DOHH2 (cell line): ENCODE measurements at regions not wholly inside any gene's neighbourhood (a gene's known extent, or its start where the extent isn't known, plus 50 kb on each side); places are given as distances from the start of the nearest gene placed in this dataset.
"Not testable (repeated sequence)": the region's sequence is repeated elsewhere in the genome, so short reads cannot be mapped to it uniquely, and the experiment has no call there.

Experiments used
- H3F3A ChIP-seq: fragments of 200-600 bp; sonication (generic), shearing (Covaris generic); 2 replicates; pipeline ENCODE4 v1.6.0; 2016; ENCODE audit warnings: antibody characterized with exemption, mild to moderate bottlenecking; ENCODE audit not compliant: control insufficient read depth, insufficient read depth
- H3K27ac ChIP-seq: fragments of 200-600 bp; sonication (generic); 2 replicates; pipeline ENCODE4 v1.5.1; 2014; ENCODE audit warnings: low read depth, mild to moderate bottlenecking, low read length, moderate library complexity
- H3K27me3 ChIP-seq: fragments of 200-600 bp; sonication (generic); 2 replicates; pipeline ENCODE4 v1.6.1; 2014; ENCODE audit warnings: mild to moderate bottlenecking, low read length, mixed read lengths; ENCODE audit not compliant: control insufficient read depth
- H3K36me3 ChIP-seq: fragments of 200-600 bp; sonication (generic); 2 replicates; pipeline ENCODE4 v1.6.1; 2014; ENCODE audit warnings: mild to moderate bottlenecking, low read length, moderate library complexity, mixed read lengths; ENCODE audit not compliant: control insufficient read depth
- H3K4me1 ChIP-seq: fragments of 200-600 bp; sonication (generic); 2 replicates; pipeline ENCODE4 v1.6.1; 2014; ENCODE audit warnings: mild to moderate bottlenecking, low read length, mixed read lengths; ENCODE audit not compliant: control insufficient read depth
- H3K4me2 ChIP-seq: fragments of 200-600 bp; sonication (generic); 2 replicates; pipeline ENCODE4 v1.6.0; 2014; ENCODE audit warnings: mild to moderate bottlenecking, low read length, moderate library complexity
- H3K4me3 ChIP-seq: fragments of 200-600 bp; sonication (generic); 2 replicates; pipeline ENCODE4 v1.5.1; 2014; ENCODE audit warnings: mild to moderate bottlenecking, low read length, mixed read lengths
- H3K79me2 ChIP-seq: fragments of 200-600 bp; sonication (generic); 2 replicates; pipeline ENCODE4 v1.6.1; 2014; ENCODE audit warnings: mild to moderate bottlenecking, low read length, mixed read lengths; ENCODE audit not compliant: control insufficient read depth
- H3K9me2 ChIP-seq: fragments of 200-600 bp; sonication (generic); replicated peaks from 2 replicates; pipeline ENCODE4 v1.6.1; 2014; ENCODE audit warnings: mild to moderate bottlenecking, low read length, mixed read lengths; ENCODE audit not compliant: control insufficient read depth
- H3K9me3 ChIP-seq: fragments of 200-600 bp; sonication (generic); 2 replicates; pipeline ENCODE4 v1.6.1; 2014; ENCODE audit warnings: antibody characterized with exemption, low read length, mixed read lengths; ENCODE audit not compliant: control insufficient read depth, insufficient read depth
- H4K20me1 ChIP-seq: fragments of 200-600 bp; sonication (generic); 2 replicates; pipeline ENCODE4 v1.6.0; 2014; ENCODE audit warnings: low read depth, mild to moderate bottlenecking, antibody characterized with exemption, low read length, moderate library complexity; ENCODE audit not compliant: control insufficient read depth, insufficient read depth
- CTCF ChIP-seq: fragments of 200-600 bp; sonication (generic); IDR thresholded peaks from one replicate; pipeline ENCODE4 v1.5.1; 2014; ENCODE audit warnings: antibody characterized with exemption, mild to moderate bottlenecking, low read depth, low read length; ENCODE audit not compliant: poor library complexity, severe bottlenecking
- EZH2phosphoT487 ChIP-seq: fragments of 200-600 bp; sonication (generic); IDR thresholded peaks from 2 replicates; pipeline ENCODE4 v1.6.1; 2017; ENCODE audit warnings: borderline replicate concordance, mild to moderate bottlenecking, antibody characterized with exemption, low read length, moderate library complexity, mixed read lengths

GRCh38 chr4:179671609-179672008, 2229.4 kb upstream of the AGA start:
- no peak overlapping the region for H3K4me2 ChIP-seq
- TF ChIP-seq CTCF (no peak), EZH2phosphoT487 (no peak)
- no peaks in the 10 kb centered on the region for H3K9me2 ChIP-seq
- no peaks in the 10 kb centered on the region for H3K79me2 ChIP-seq
- no peak overlapping the region for H3K27ac ChIP-seq
- no peaks in the 10 kb centered on the region for H3F3A ChIP-seq
- H3K36me3 ChIP-seq = no peaks in the 10 kb centered on the region
- no peaks in the 10 kb centered on the region for H3K9me3 ChIP-seq
- no peaks in the 10 kb centered on the region for H4K20me1 ChIP-seq
- no peaks in the 10 kb centered on the region for H3K27me3 ChIP-seq
- H3K4me3 ChIP-seq = no peak overlapping the region
- no peaks in the 10 kb centered on the region for H3K4me1 ChIP-seq

DNA sequence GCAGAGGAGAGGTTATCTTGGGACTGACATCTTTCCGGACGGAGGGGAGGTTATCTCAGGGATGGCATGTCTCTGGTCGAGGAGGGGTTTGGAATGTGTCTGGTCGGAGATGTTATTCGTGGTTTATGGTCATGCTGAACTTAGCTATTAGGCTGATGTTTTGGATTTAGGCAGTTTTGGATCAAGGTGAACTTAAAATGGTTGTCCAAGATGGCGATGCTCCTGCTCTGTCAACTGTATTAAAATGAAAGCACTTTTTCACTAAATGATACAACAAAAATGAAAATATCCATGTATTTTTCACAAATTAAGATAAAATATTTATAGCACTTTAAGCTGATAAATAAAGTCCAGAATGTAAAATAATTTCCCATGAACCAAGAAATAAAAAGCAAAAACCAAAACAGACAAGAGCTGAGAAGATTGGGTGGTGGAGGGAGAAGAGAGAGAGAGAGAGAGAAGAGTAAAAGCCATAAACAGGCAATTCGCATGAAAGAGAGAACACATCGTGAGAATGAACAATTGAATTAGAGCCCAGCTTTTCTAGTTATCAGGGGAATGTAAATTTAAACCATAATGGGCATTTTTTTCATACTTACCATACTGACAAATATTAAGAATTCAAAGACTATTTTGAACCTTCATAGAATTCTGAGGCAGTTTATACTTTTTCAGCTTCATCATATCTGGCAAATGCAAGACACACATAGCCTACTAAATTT, 2236.0 kb upstream of the AGA start:
- Histone ChIP-seq H3K27ac (no peak overlapping the region), H3K9me2 (no peaks in the 10 kb centered on the region), H3K79me2 (no peaks in the 10 kb centered on the region), H3K4me1 (no peaks in the 10 kb centered on the region), H4K20me1 (no peaks in the 10 kb centered on the region), H3F3A (no peaks in the 10 kb centered on the region), H3K4me3 (no peak overlapping the region), H3K36me3 (no peaks in the 10 kb centered on the region), H3K9me3 (no peaks in the 10 kb centered on the region), H3K4me2 (no peak overlapping the region), H3K27me3 (no peaks in the 10 kb centered on the region)
- TF ChIP-seq CTCF (no peak), EZH2phosphoT487 (no peak)

DNA sequence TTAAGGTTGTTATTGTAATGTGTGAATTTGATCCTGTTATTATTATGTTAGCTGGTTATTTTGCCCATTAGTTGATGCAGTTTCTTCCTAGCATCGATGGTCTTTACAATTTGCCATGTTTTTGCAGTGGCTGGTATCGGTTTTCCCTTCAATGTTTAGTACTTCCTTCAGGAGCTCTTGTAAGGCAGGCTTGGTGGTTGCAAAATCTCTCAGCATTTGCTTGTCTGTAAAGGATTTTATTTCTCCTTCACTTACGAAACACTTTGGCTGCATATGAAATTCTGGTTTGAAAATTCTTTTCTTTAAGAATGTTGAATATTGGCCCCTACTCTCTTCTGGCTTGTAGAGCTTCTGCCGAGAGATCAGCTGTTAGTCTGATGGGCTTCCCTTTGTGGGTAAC, 2241.4 kb upstream of the AGA start:
- not testable (repeated sequence) for H3F3A ChIP-seq, H3K79me2 ChIP-seq, H3K36me3 ChIP-seq, H3K9me3 ChIP-seq, H3K27ac ChIP-seq, H3K4me1 ChIP-seq, H4K20me1 ChIP-seq, H3K9me2 ChIP-seq, H3K4me2 ChIP-seq, H3K27me3 ChIP-seq, H3K4me3 ChIP-seq

DNA sequence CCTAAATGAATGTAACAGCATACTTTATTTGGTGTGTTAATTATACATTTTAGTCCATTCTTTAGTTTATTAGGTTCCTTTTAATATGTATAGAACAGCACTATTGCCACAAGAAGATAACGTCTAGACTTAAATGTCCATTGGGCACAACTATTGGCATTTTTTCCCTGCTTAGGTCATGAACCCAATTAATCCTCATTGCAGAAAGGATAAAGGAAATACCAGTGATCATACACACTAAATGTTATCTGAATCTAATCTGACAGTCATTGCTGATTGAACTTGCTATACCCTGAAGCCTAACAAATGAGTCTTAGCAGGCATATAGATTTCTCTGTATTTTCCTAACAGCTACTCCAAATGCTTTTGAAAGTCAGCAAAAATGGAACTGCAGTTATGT, 2250.0 kb upstream of the AGA start:
- Histone ChIP-seq H3F3A (no peaks in the 10 kb centered on the region), H3K4me1 (no peaks in the 10 kb centered on the region), H4K20me1 (no peaks in the 10 kb centered on the region), H3K4me3 (no peak overlapping the region), H3K9me3 (no peaks in the 10 kb centered on the region), H3K27me3 (no peaks in the 10 kb centered on the region), H3K36me3 (no peaks in the 10 kb centered on the region), H3K4me2 (no peak overlapping the region), H3K27ac (no peak overlapping the region), H3K79me2 (no peaks in the 10 kb centered on the region), H3K9me2 (no peaks in the 10 kb centered on the region)
- no peak for TF ChIP-seq EZH2phosphoT487
